Neural cell (in vitro differentiated cells): ENCODE measurements at regions not wholly inside any gene's neighbourhood (a gene's known extent, or its start where the extent isn't known, plus 50 kb on each side); places are given as distances from the start of the nearest gene placed in this dataset.

Experiments used
- EP300 ChIP-seq: fragments of 450-650 bp; conservative IDR thresholded peaks from 2 replicates; pipeline ENCODE4 v1.6.1; 2014; ENCODE audit warnings: antibody characterized with exemption, mild to moderate bottlenecking, moderate library complexity; ENCODE audit not compliant: poor library complexity, severe bottlenecking
- EZH2 ChIP-seq: fragments of 200-600, 300-800 bp; shearing (Covaris generic), sonication (generic); IDR thresholded peaks from 2 replicates; pipeline ENCODE4 v1.6.1; 2014; ENCODE audit warnings: antibody characterized with exemption, low read length, borderline replicate concordance, mild to moderate bottlenecking; ENCODE audit not compliant: insufficient read depth, poor library complexity, severe bottlenecking
- MXI1 ChIP-seq: fragments of 450-650 bp; conservative IDR thresholded peaks from 2 replicates; pipeline ENCODE4 v1.6.1; 2014; ENCODE audit warnings: antibody characterized with exemption, mild to moderate bottlenecking; ENCODE audit not compliant: poor library complexity, severe bottlenecking
- POLR2AphosphoS5 ChIP-seq: IDR thresholded peaks from 2 replicates; pipeline ENCODE4 v1.6.1; 2012
- RAD21 ChIP-seq: fragments of 450-650 bp; conservative IDR thresholded peaks from 2 replicates; pipeline ENCODE4 v1.6.1; 2014; ENCODE audit warnings: antibody characterized with exemption, mild to moderate bottlenecking, moderate library complexity
- TF ChIP-seq, protein P1 (sequence below): fragments of 450-650 bp; IDR thresholded peaks from 2 replicates; pipeline ENCODE4 v1.5.1; 2014; ENCODE audit warnings: antibody characterized with exemption, mild to moderate bottlenecking, moderate library complexity; ENCODE audit not compliant: poor library complexity, severe bottlenecking

DNA sequence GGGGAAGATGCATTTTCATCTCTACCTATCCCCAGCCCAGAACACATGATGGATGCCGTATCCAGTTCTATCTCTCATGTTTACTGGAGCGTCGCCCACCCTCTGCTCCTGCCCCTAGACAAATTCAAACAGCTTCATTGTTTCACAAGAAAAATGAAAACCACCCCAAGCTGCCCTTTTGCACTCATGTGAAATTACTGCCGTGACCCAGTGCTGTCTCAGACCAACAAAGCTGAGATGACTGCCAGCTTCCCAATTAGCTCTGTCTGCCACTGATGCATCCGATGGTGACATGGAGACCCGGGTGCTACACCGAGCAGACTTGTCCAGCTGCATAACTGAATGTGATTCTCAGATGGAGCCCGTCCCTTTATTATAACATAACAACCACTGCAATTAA is 67.7 kb downstream of the FOXI2 start:
- no peak for TF ChIP-seq MXI1
- TF ChIP-seq, protein P1, sequence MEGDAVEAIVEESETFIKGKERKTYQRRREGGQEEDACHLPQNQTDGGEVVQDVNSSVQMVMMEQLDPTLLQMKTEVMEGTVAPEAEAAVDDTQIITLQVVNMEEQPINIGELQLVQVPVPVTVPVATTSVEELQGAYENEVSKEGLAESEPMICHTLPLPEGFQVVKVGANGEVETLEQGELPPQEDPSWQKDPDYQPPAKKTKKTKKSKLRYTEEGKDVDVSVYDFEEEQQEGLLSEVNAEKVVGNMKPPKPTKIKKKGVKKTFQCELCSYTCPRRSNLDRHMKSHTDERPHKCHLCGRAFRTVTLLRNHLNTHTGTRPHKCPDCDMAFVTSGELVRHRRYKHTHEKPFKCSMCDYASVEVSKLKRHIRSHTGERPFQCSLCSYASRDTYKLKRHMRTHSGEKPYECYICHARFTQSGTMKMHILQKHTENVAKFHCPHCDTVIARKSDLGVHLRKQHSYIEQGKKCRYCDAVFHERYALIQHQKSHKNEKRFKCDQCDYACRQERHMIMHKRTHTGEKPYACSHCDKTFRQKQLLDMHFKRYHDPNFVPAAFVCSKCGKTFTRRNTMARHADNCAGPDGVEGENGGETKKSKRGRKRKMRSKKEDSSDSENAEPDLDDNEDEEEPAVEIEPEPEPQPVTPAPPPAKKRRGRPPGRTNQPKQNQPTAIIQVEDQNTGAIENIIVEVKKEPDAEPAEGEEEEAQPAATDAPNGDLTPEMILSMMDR: no peak
- no peak for TF ChIP-seq EZH2
- no peak for TF ChIP-seq EP300
- TF ChIP-seq POLR2AphosphoS5: no peak
- no peak for TF ChIP-seq RAD21
